Muscle layer of duodenum (tissue), 2 donors: ENCODE measurements at regions not wholly inside any gene's neighbourhood (a gene's known extent, or its start where the extent isn't known, plus 50 kb on each side); places are given as distances from the start of the nearest gene placed in this dataset.

ENCODE experiments used
- H3K27ac ChIP-seq: one replicate; pipeline ENCODE4 v1.7.0; 2013; ENCODE audit warnings: mild to moderate bottlenecking, low read length
- H3K27me3 ChIP-seq: one replicate; pipeline ENCODE4 v1.7.0; 2013; ENCODE audit warnings: low read depth, mild to moderate bottlenecking, control low read depth, low read length
- H3K36me3 ChIP-seq, 2 donors: one replicate each; pipeline ENCODE4 v1.7.0; 2013; ENCODE audit warnings: low read length in 2 of 2, control low read depth in 1 of 2, mild to moderate bottlenecking in 1 of 2; ENCODE audit not compliant: insufficient read depth in 2 of 2, control insufficient read depth in 1 of 2
- H3K4me1 ChIP-seq, 2 donors: one replicate each; pipeline ENCODE4 v1.7.0; 2013; ENCODE audit warnings: low read length in 2 of 2, mild to moderate bottlenecking in 2 of 2, control low read depth in 1 of 2, moderate library complexity in 1 of 2; ENCODE audit not compliant: insufficient read depth in 2 of 2, control insufficient read depth in 1 of 2
- H3K4me3 ChIP-seq, 2 donors: one replicate each; pipeline ENCODE4 v1.7.0; 2013; ENCODE audit warnings: low read length in 2 of 2, low read depth in 1 of 2, mild to moderate bottlenecking in 1 of 2
- H3K9me3 ChIP-seq, 2 donors: one replicate each; pipeline ENCODE4 v1.7.0; 2013; ENCODE audit warnings: low read length in 2 of 2, control low read depth in 1 of 2, mild to moderate bottlenecking in 1 of 2; ENCODE audit not compliant: control insufficient read depth in 1 of 2
- donor health status: healthy.

DNA sequence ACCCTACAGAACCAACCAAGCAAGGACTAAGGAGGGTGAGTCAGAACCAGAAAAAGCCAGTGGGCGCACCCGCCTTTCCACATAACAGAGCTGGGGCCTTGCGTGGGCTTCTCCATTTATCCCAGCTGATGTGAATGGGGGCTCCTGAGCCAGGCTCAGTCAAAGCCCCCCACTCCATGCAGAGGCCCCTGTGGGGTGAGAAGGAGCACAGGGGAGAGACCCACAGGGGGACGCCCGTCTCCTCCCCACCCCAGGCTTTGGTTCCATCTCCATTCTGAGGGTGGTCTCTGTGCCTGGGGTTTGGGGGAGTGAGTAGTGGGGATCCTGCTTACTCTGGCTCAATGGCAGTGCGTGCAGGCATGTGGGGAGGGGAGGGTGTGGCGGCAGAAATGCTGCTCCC, 210.1 kb upstream of the TNRC6C start:
- Histone ChIP-seq H3K9me3 (no peaks in the 10 kb centered on the region), H3K36me3 (no peaks in the 10 kb centered on the region), H3K4me1 (no peaks in the 10 kb centered on the region), H3K4me3 (no peak overlapping the region), H3K27me3 (no peaks in the 10 kb centered on the region), H3K27ac (no peak overlapping the region)

DNA sequence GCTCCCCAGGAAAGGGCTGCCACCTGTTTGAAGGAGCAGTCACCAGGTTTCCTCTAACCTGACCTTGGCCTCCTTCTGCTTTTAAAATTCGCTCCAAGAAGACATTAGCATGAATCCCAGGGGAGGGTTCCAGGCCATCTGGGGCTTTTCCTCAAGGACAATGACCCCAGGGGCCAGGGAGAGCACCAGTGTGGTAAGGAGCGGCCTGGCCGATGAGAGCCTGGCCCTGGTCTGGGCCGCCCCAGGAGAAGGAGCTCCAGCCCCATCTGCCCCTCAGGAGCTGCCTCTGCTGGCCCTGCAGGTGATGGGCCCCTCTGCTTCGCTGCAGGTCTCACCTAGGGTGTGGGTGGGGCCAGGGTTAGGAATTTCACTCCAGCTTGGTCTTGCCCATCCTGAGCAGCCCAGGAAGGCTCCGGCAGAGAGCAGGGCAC, 209.2 kb upstream of the TNRC6C start:
- Histone ChIP-seq H3K4me1 (no peaks in the 10 kb centered on the region), H3K27me3 (no peaks in the 10 kb centered on the region), H3K4me3 (no peak overlapping the region), H3K9me3 (no peaks in the 10 kb centered on the region), H3K36me3 (no peaks in the 10 kb centered on the region), H3K27ac (no peak overlapping the region)

DNA sequence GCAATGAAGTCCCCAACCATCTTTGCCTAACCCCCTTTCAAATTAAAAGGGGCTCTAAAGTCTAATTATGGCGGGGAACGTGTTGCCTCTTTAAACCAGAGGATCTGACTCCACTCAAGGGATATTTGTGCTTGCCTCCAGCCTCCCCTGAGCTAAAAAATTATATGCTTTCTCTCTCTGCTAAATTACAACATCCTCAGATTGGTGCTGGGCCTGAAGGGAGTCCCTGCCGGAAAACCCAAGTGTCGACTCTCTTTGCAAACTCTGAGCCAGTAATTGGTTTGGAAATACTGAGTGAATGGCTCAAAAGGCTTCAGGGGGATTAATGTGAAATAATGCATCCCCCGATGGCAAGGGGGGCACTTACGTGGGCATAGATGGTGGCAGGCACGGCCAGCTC, 208.5 kb upstream of the TNRC6C start:
- no peaks in the 10 kb centered on the region for H3K27me3 ChIP-seq
- no peak overlapping the region for H3K27ac ChIP-seq
- no peaks in the 10 kb centered on the region for H3K9me3 ChIP-seq

DNA sequence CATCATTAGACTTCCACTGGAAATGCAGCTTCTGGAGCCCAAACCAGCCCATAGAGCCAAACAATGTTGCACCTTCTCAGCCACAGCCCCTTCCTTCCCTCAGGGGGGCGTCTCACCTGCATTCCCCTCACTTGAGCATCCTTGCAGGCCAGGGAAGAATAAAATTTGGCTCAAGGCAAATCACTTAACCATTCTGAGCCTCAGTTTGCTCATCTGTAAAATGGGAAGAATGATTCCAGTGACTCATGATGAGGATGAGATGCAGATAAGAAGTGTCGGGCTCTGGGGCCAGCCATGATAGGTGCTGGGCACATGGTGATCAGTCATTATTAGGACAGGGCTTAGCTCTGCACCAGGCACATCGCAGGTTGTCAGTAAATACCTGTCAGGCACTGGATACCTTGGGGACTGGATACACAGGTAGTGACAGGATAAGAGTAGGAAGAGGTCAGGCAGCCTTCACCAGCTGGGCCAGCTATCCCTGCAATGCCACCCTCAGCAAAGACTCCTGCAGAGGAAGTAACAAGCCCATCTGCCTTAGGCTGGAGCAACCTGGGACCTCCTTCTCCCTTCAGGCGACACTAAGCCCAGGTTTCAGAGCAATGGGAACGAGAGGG, 208.0 kb upstream of the TNRC6C start:
- no peaks in the 10 kb centered on the region for H3K36me3 ChIP-seq
- no peaks in the 10 kb centered on the region for H3K9me3 ChIP-seq
- no peak overlapping the region for H3K27ac ChIP-seq
- H3K4me1 ChIP-seq, result no peaks in the 10 kb centered on the region
- no peak overlapping the region for H3K4me3 ChIP-seq
- no peaks in the 10 kb centered on the region for H3K27me3 ChIP-seq

More for the DNA sequence above, 208.5 kb upstream of the TNRC6C start:
- Histone ChIP-seq H3K36me3 (no peaks in the 10 kb centered on the region), H3K4me1 (no peaks in the 10 kb centered on the region), H3K4me3 (no peak overlapping the region)

DNA sequence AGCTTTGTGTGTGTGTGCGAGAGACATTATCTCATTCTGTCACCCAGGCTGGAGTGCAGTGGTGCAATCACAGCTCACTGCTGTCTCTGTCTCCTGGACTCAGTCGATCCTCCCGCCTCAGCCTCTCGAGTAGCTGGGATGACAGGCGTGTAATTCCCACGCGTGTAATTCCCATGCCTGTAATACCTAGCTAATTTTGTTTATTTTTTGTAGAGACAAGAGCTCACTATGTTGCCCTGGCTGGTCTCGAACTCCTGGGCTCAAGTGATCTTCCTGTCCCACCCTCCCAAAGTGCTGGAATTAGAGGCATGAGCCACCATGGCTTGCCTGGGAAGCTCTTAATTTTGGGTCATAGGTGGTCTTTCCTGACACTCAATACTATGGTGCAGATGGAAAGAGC, 205.3 kb upstream of the TNRC6C start:
- Histone ChIP-seq H3K27ac (no peak overlapping the region), H3K4me1 (no peaks in the 10 kb centered on the region), H3K4me3 (no peak overlapping the region), H3K27me3 (no peaks in the 10 kb centered on the region), H3K9me3 (no peaks in the 10 kb centered on the region), H3K36me3 (no peaks in the 10 kb centered on the region)

DNA sequence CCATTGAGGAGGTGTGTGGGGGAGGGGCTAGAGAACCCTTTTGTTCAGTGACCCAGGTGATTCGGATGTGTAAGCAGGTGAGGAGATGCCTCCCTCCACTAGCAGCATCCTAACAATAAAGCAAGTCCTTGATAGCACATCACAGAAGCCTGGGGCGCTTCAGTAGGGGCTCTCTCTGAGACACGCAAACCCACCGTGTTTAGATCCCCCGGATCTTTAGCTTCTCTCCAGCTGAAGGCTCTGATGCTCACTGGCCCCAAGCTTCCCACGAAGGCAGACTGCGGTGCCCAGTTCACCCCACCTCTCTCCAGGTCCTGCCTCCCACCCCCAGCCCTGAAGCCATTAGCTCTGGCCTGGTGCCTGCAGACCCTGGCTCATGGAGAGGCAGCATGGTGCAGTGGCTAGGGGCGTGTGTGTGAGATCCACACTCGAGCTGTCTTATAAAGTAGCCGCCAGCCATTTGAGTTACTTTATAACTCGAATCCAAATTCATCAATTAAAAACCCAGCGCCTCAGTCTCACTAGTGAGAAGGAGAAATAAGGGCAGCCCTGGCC, 204.7 kb upstream of the TNRC6C start:
- no peaks in the 10 kb centered on the region for H3K27me3 ChIP-seq
- H3K4me1 ChIP-seq, result no peaks in the 10 kb centered on the region
- H3K4me3 ChIP-seq, result no peak overlapping the region
- H3K36me3 ChIP-seq, result no peaks in the 10 kb centered on the region
- H3K27ac ChIP-seq, result no peak overlapping the region
- no peaks in the 10 kb centered on the region for H3K9me3 ChIP-seq

DNA sequence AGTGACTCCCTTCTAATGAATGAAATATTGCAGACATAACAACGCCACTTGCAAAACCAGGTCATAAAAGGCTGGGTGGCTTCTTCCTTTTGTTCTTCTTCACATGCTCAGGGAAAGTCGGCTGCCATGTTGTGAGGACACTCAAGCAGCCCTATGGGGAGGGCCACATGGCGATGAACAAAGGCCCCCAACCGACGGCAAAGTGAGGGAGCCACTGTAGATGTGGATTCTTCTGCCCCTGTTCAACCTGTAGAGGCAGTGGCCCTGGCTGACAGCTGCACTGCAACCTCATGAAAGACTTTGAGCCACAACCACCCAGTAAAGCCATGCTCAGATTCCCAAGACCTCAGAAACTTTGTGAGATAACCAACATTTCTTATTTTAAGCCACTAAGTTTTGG, 203.5 kb upstream of the TNRC6C start:
- no peaks in the 10 kb centered on the region for H3K27me3 ChIP-seq
- H3K4me3 ChIP-seq, result no peak overlapping the region
- H3K4me1 ChIP-seq, result no peaks in the 10 kb centered on the region
- no peaks in the 10 kb centered on the region for H3K36me3 ChIP-seq
- H3K27ac ChIP-seq, result no peak overlapping the region
- H3K9me3 ChIP-seq, result no peaks in the 10 kb centered on the region

DNA sequence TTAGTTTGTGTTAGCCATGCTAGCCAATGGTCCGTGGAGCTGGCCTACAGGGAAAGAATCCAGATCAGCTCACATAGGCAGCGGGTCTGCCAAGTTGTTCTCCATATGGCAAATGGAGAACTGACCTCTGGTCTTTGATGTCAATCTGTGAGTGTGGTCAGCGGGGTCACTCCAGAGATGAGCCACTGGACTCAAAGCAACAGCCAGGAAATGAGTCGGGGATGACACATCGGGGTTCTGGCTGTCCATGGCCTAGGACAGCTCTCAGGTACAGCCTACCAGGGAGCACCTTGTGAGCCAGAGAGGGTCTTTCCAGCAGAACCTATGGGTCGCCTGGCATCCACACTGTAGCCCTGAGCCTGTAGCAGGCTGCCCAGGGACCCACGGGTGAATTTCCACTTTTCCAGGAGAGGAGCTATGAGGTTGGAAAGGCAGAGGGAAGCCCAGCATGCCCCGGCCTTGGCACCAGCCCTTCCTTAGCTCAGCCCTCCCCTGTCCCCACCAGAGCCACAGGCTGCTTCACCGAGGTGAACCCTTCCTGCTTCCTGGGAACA, 203.0 kb upstream of the TNRC6C start:
- no peaks in the 10 kb centered on the region for H3K36me3 ChIP-seq

DNA sequence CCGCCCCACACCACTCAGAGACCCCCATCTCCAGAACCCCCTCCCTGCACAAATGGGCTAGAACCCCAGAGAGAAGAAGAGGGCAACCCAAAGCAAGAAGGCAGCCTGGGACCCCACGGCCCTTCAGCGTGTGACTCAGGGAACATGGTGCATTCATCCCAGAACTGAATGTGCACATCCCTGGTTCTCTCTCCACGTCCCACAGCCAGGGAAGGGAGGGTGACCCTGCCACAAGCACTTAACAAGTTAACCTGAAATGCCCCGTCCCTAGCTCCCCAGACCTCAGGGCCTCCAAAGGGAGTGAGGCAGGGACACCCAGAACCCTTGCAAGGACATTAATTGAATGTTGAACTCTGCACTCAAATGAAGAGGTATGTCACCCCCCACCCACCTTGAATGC, 202.5 kb upstream of the TNRC6C start:
- H3K36me3 ChIP-seq, result no peaks in the 10 kb centered on the region
- no peaks in the 10 kb centered on the region for H3K9me3 ChIP-seq
- no peak overlapping the region for H3K27ac ChIP-seq

More for the DNA sequence above, 203.0 kb upstream of the TNRC6C start:
- H3K9me3 ChIP-seq, result no peaks in the 10 kb centered on the region
- no peaks in the 10 kb centered on the region for H3K27me3 ChIP-seq
- H3K4me1 ChIP-seq, result no peaks in the 10 kb centered on the region
- no peak overlapping the region for H3K27ac ChIP-seq
- no peak overlapping the region for H3K4me3 ChIP-seq

DNA sequence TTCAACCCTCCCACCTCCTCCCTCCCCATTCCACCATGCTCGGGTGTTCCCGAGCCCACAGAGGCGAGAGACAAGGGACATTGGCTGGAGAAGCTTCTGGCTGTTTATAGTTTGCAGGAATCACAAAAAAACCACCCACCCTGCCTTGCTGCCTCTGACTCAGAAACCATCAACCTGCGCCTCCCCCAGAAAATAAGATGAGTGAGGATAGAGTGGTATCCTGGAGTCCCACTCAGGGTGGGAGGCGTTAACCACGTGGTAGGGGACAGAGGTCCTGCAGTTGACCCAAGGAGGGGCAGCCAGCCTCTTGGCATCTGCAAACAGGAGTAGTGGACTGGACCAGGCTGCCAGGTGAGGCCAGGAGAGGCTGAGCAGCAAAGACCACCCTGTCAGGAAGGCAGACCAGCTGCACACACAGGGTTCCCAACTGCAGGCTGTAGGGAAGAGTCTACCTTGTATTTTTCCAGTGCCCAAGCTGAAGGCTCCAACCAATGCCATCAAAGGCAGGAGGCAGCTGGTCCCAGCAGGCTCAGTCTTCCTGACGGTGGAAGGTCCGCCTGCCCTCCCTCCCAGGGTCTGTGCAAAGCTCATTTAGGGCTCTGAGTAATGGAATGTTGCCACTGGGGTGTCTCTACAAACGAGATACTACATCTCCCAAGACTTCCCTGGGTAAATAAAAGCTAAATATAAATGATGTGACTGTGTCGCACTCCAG, 201.5 kb upstream of the TNRC6C start:
- Histone ChIP-seq H3K9me3 (no peaks in the 10 kb centered on the region), H3K27me3 (no peaks in the 10 kb centered on the region), H3K4me1 (no peaks in the 10 kb centered on the region), H3K27ac (no peak overlapping the region), H3K36me3 (no peaks in the 10 kb centered on the region), H3K4me3 (no peak overlapping the region)

More for the DNA sequence above, 202.5 kb upstream of the TNRC6C start:
- H3K27me3 ChIP-seq, result no peaks in the 10 kb centered on the region
- H3K4me1 ChIP-seq, result no peaks in the 10 kb centered on the region
- H3K4me3 ChIP-seq, result no peak overlapping the region

DNA sequence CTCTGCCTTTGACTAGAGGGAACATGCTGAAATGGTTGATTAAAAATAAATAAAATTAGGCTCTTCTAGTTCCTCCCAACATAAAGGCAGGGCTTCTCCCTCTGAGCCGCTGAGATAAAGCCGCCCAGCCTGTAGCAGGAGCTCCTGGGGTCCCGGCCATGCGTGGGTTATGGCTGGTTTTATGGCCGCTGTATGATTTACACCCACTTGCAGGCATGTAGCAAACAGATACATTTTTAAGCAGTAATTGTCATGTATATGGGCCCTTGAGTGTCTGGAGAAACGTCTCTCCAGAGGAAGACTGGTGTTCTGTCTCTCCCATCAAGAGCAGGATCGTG, 201.0 kb upstream of the TNRC6C start:
- H3K9me3 ChIP-seq, result no peaks in the 10 kb centered on the region
- no peak overlapping the region for H3K4me3 ChIP-seq
- H3K36me3 ChIP-seq, result no peaks in the 10 kb centered on the region
- no peaks in the 10 kb centered on the region for H3K27me3 ChIP-seq
- no peak overlapping the region for H3K27ac ChIP-seq
- H3K4me1 ChIP-seq, result no peaks in the 10 kb centered on the region
